GM18951 (cell line): ENCODE measurements at regions not wholly inside any gene's neighbourhood (a gene's known extent, or its start where the extent isn't known, plus 50 kb on each side); places are given as distances from the start of the nearest gene placed in this dataset.

Experiments
- POLR2A ChIP-seq: IDR thresholded peaks from 4 replicates; pipeline ENCODE4 v1.6.1; 2011; ENCODE audit warnings: mild to moderate bottlenecking; ENCODE audit not compliant: insufficient read length, insufficient read depth; ENCODE audit errors: extremely low read depth
- in situ Hi-C: fragments of 300-500 bp; cut with MboI; formaldehyde crosslinking; loops from one replicate; pipeline ENCODE4 v1.12.0; 2022; ENCODE audit warnings: low sequenced_read_pairs, mixed read lengths, inconsistent platforms; ENCODE audit not compliant: unreplicated experiment

- in situ Hi-C loops = loop anchor here (10.0 kb wide), 1 partner anchor 343 kb away; no protein-coding TSS in a partner anchor
- no peak for TF ChIP-seq POLR2A
These were observed 107.7 kb upstream of the TMEM168 start for GRCh38 chr7:112897839-112898431.

GRCh38 chr7:112896026-112896601, 105.9 kb upstream of the TMEM168 start:
- no peak for TF ChIP-seq POLR2A
- in situ Hi-C loops = loop anchor here (10.0 kb wide), 1 partner anchor 341 kb away; no protein-coding TSS in a partner anchor

GRCh38 chr7:112892263-112892662, 102.1 kb upstream of the TMEM168 start:
- TF ChIP-seq POLR2A = no peak
- in situ Hi-C loops = loop anchor here (10.0 kb wide), 1 partner anchor 337 kb away; no protein-coding TSS in a partner anchor

- TF ChIP-seq POLR2A = no peak
- in situ Hi-C loops = loop anchor here (10.0 kb wide), 1 partner anchor 337 kb away; no protein-coding TSS in a partner anchor
These were observed 101.5 kb upstream of the TMEM168 start for GRCh38 chr7:112891698-112892097.

- in situ Hi-C loops = loop anchor here (10.0 kb wide), 1 partner anchor 335 kb away; no protein-coding TSS in a partner anchor
- no peak for TF ChIP-seq POLR2A
These were observed 99.7 kb upstream of the TMEM168 start for GRCh38 chr7:112889834-112890438.

- TF ChIP-seq POLR2A = no peak
- in situ Hi-C loops = no loop called here
These were observed 99.1 kb upstream of the TMEM168 start for GRCh38 chr7:112889268-112889667.

GRCh38 chr7:112888781-112889180, 98.6 kb upstream of the TMEM168 start:
- no peak for TF ChIP-seq POLR2A
- in situ Hi-C loops = no loop called here

GRCh38 chr7:112887976-112888375, 97.8 kb upstream of the TMEM168 start:
- TF ChIP-seq POLR2A = no peak
- in situ Hi-C loops = no loop called here

- no peak for TF ChIP-seq POLR2A
- in situ Hi-C loops = no loop called here
These were observed 97.1 kb upstream of the TMEM168 start for GRCh38 chr7:112887337-112887736.

- no peak for TF ChIP-seq POLR2A
- in situ Hi-C loops = no loop called here
These were observed 96.0 kb upstream of the TMEM168 start for GRCh38 chr7:112886208-112886607.

GRCh38 chr7:112882991-112883390, 92.8 kb upstream of the TMEM168 start:
- in situ Hi-C loops = no loop called here
- no peak for TF ChIP-seq POLR2A

GRCh38 chr7:112882511-112882910, 92.3 kb upstream of the TMEM168 start:
- TF ChIP-seq POLR2A = no peak
- in situ Hi-C loops = no loop called here

GRCh38 chr7:112882022-112882421, 91.8 kb upstream of the TMEM168 start:
- TF ChIP-seq POLR2A = no peak
- in situ Hi-C loops = no loop called here
